Caco-2 (cell line): ENCODE measurements at regions not wholly inside any gene's neighbourhood (a gene's known extent, or its start where the extent isn't known, plus 50 kb on each side); places are given as distances from the start of the nearest gene placed in this dataset.

ENCODE experiments used
- BruUV-seq: library from RNA; stranded (reverse); fragments of 400-500 nt; replicated peaks from 2 replicates; lab custom pipeline; 2021; lab: Mats Ljungman, UMichigan
- CTCF ChIA-PET: fragments of 300-600 bp; sonication (Branson Sonifier 250); formaldehyde crosslinking; loops from one replicate; lab custom pipeline; 2022; ENCODE audit warnings: antibody characterized with exemption; lab: Charles Lee
- POLR2A ChIA-PET: fragments of 300-600 bp; sonication (Branson Sonifier 250); formaldehyde crosslinking; loops from one replicate; lab custom pipeline; 2022; ENCODE audit warnings: antibody characterized with exemption; lab: Charles Lee
- DNase-seq, 2 experiments: peaks; one replicate each; pipeline versions ENCODE4 v3.0.0 to v3.0.0-alpha.2; 2020 to 2022
- H3K27me3 ChIP-seq: replicated peaks from 2 replicates; pipeline ENCODE4 v1.6.0; 2011; ENCODE audit warnings: low read length; ENCODE audit not compliant: control insufficient read depth, insufficient read depth
- H3K36me3 ChIP-seq: 2 replicates; pipeline ENCODE4 v1.5.1; 2011; ENCODE audit warnings: low read length; ENCODE audit not compliant: control insufficient read depth, insufficient read depth
- H3K4me1 ChIP-seq: fragments of 250-450 bp; sonication (Bioruptor Pico); 2 replicates; pipeline ENCODE4 v1.5.1; 2020; ENCODE audit warnings: mild to moderate bottlenecking
- H3K4me3 ChIP-seq: 2 replicates; pipeline ENCODE4 v1.5.1; 2011; ENCODE audit warnings: low read depth, mild to moderate bottlenecking, control low read depth, low read length
- H3K9me3 ChIP-seq: fragments of 250-450 bp; sonication (Bioruptor Pico); 2 replicates; pipeline ENCODE4 v1.5.1; 2020; ENCODE audit warnings: mild to moderate bottlenecking, moderate library complexity
- H3K27ac Mint-ChIP-seq: one replicate; pipeline ENCODE4 v1.8.0; 2022; ENCODE audit warnings: mixed read lengths; ENCODE audit not compliant: unreplicated experiment
- H3K27me3 Mint-ChIP-seq: one replicate; pipeline ENCODE4 v1.8.0; 2022; ENCODE audit warnings: mixed read lengths; ENCODE audit not compliant: insufficient read depth, unreplicated experiment
- H3K36me3 Mint-ChIP-seq: one replicate; pipeline ENCODE4 v1.8.0; 2022; ENCODE audit warnings: mild to moderate bottlenecking, mixed read lengths; ENCODE audit not compliant: insufficient read depth, unreplicated experiment
- H3K4me1 Mint-ChIP-seq: one replicate; pipeline ENCODE4 v1.8.0; 2022; ENCODE audit warnings: low read depth, mixed read lengths; ENCODE audit not compliant: unreplicated experiment
- H3K4me3 Mint-ChIP-seq: one replicate; pipeline ENCODE4 v1.8.0; 2022; ENCODE audit warnings: mild to moderate bottlenecking, moderate library complexity, mixed read lengths; ENCODE audit not compliant: unreplicated experiment
- H3K9me3 Mint-ChIP-seq: one replicate; pipeline ENCODE4 v1.8.0; 2022; ENCODE audit warnings: mixed read lengths; ENCODE audit not compliant: unreplicated experiment
- intact Hi-C: fragments of 100-400 bp; cut with micrococcal nuclease; formaldehyde crosslinking; loops from one replicate; pipeline ENCODE4 v1.10.0; 2022; ENCODE audit not compliant: unreplicated experiment
- TF ChIP-seq, protein P1 (sequence below), 2 experiments: fragments of 200-600 bp in 1 of 2; IDR thresholded peaks; 1 replicate in 1 of 2; 2 replicates in 1 of 2; pipeline versions ENCODE4 v1.5.1 to v1.8.0; 2011 to 2022; ENCODE audit warnings: antibody characterized with exemption in 1 of 2, control low read depth in 1 of 2, inconsistent platforms in 1 of 2, low read depth in 1 of 2, low read length in 1 of 2, mild to moderate bottlenecking in 1 of 2, moderate library complexity in 1 of 2; ENCODE audit not compliant: insufficient read depth in 1 of 2, severe bottlenecking in 1 of 2, unreplicated experiment in 1 of 2

- POLR2A ChIA-PET: no interaction called here
- CTCF ChIA-PET: interaction anchor here (1.5 kb wide), 1 partner anchor 236 kb away, joined by 4 read pairs; the partner anchor contains the start of gene NUDT15
- H3K36me3 ChIP-seq: no peaks in the 10 kb centered on the region
- BruUV-seq: no TSS peak
- intact Hi-C loops: no loop called here
- no peaks in the 10 kb centered on the region for H3K9me3 Mint-ChIP-seq
- no peak overlapping the region for H3K4me3 Mint-ChIP-seq
- no peaks in the 10 kb centered on the region for H3K27me3 ChIP-seq
- H3K4me3 ChIP-seq: no peak overlapping the region
- H3K4me1 ChIP-seq: no peaks in the 10 kb centered on the region
- DNase-seq: no peak
- no peaks in the 10 kb centered on the region for H3K4me1 Mint-ChIP-seq
- H3K27ac Mint-ChIP-seq: no peak overlapping the region
- peaks cover 4% of the 10 kb centered on the region; the same call in 1 of the 2 replicates for H3K9me3 ChIP-seq
- TF ChIP-seq, protein P1, sequence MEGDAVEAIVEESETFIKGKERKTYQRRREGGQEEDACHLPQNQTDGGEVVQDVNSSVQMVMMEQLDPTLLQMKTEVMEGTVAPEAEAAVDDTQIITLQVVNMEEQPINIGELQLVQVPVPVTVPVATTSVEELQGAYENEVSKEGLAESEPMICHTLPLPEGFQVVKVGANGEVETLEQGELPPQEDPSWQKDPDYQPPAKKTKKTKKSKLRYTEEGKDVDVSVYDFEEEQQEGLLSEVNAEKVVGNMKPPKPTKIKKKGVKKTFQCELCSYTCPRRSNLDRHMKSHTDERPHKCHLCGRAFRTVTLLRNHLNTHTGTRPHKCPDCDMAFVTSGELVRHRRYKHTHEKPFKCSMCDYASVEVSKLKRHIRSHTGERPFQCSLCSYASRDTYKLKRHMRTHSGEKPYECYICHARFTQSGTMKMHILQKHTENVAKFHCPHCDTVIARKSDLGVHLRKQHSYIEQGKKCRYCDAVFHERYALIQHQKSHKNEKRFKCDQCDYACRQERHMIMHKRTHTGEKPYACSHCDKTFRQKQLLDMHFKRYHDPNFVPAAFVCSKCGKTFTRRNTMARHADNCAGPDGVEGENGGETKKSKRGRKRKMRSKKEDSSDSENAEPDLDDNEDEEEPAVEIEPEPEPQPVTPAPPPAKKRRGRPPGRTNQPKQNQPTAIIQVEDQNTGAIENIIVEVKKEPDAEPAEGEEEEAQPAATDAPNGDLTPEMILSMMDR (IDR thresholded peaks at IDR 0.05; ENCODE audit: insufficient read depth in 1 of 2, low read depth in 1 of 2, low read length in 1 of 2, severe bottlenecking in 1 of 2, unreplicated experiment in 1 of 2): no peak
- peaks cover 3% of the 10 kb centered on the region for H3K27me3 Mint-ChIP-seq
- H3K36me3 Mint-ChIP-seq: no peaks in the 10 kb centered on the region
Observed at GRCh38 chr13:47801555-47801954, 199.5 kb downstream of the SUCLA2 start.

- Mint-ChIP-seq H3K36me3 (no peaks in the 10 kb centered on the region), H3K27ac (no peak overlapping the region), H3K9me3 (no peaks in the 10 kb centered on the region), H3K4me1 (no peaks in the 10 kb centered on the region), H3K27me3 (peaks cover 3% of the 10 kb centered on the region), H3K4me3 (no peak overlapping the region)
- CTCF ChIA-PET: interaction anchor here (1.5 kb wide), 1 partner anchor 237 kb away, joined by 4 read pairs; the partner anchor contains the start of gene NUDT15
- DNase-seq: no peak
- intact Hi-C loops: no loop called here
- Histone ChIP-seq H3K27me3 (no peaks in the 10 kb centered on the region), H3K4me1 (no peaks in the 10 kb centered on the region), H3K4me3 (no peak overlapping the region), H3K9me3 (peaks cover 4% of the 10 kb centered on the region; the same call in 1 of the 2 replicates), H3K36me3 (no peaks in the 10 kb centered on the region)
- TF ChIP-seq, protein P1 (IDR thresholded peaks at IDR 0.05; ENCODE audit: insufficient read depth in 1 of 2, low read depth in 1 of 2, low read length in 1 of 2, severe bottlenecking in 1 of 2, unreplicated experiment in 1 of 2): no peak
- POLR2A ChIA-PET: no interaction called here
- no TSS peak for BruUV-seq
Observed at GRCh38 chr13:47800593-47800992, 200.5 kb downstream of the SUCLA2 start.

DNA sequence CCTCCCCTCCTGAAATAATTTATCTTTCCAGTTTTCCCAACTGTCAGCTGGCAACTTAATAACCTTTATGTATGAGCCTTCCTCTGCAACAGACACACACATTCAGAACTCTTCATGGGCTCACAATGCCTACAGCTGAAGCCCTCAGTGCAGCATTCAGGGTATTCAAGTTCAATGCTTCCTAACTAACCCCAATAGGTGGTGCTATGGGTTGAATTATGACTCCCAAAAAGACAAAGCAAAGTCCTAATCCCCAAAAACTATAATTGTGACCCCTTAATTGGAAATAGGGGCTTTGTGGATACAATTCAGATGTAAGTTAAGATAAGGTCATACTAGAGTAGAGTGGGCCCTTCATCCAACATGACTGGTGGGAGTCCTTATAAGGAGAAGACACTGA is 202.2 kb downstream of the SUCLA2 start:
- H3K4me3 Mint-ChIP-seq: no peak overlapping the region
- BruUV-seq: no TSS peak
- no peaks in the 10 kb centered on the region for H3K27me3 ChIP-seq
- no peaks in the 10 kb centered on the region for H3K4me1 Mint-ChIP-seq
- H3K4me1 ChIP-seq: no peaks in the 10 kb centered on the region
- intact Hi-C loops: loop anchor here (2.0 to 5.0 kb wide), 3 partner anchors 133 to 240 kb away; partner anchors contain the start of gene SUCLA2
- ChIA-PET POLR2A (no interaction called here), CTCF (interaction anchor here (0.6 kb wide), 1 partner anchor 185 kb away, joined by 4 read pairs; no protein-coding TSS in a partner anchor)
- H3K36me3 Mint-ChIP-seq: no peaks in the 10 kb centered on the region
- H3K36me3 ChIP-seq: no peaks in the 10 kb centered on the region
- peaks cover 3% of the 10 kb centered on the region for H3K27me3 Mint-ChIP-seq
- H3K27ac Mint-ChIP-seq: no peak overlapping the region
- no peak overlapping the region for H3K4me3 ChIP-seq
- DNase-seq: peak in 1 of 2 experiments; percentile 14
- TF ChIP-seq, protein P1 (IDR thresholded peaks at IDR 0.05; ENCODE audit: insufficient read depth in 1 of 2, low read depth in 1 of 2, low read length in 1 of 2, severe bottlenecking in 1 of 2, unreplicated experiment in 1 of 2): peak; percentile 24 to 38
- H3K9me3 ChIP-seq: peaks cover 4% of the 10 kb centered on the region; the same call in 1 of the 2 replicates
- no peaks in the 10 kb centered on the region for H3K9me3 Mint-ChIP-seq
